ENCODE measurements at regions not wholly inside any gene's neighbourhood (a gene's known extent, or its start where the extent isn't known, plus 50 kb on each side); places are given as distances from the start of the nearest gene placed in this dataset.

DNA sequence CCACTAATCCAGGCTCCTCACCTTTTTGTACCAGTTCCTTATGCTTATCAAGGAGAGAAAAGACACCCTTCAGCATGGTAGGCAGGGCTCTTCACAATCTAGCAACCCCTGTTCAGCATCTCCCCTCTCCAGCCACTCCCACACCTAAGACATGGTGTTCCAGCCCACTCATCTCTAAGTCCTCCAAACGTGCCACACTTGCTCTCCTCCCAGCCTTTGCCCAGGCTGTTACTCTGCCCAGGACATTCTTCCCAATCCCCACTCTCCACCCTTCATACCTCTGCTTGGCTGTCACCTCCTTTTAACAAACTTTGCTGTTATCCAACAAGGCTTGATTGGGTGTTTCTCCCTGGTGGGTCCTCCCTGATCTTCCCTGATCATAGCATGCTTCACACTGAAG, 270.6 kb upstream of the CHAC2 start:
- SMC1A ChIA-PET (ENCODE audit: uncharacterized antibody, unreplicated experiment), result no interaction called here
- Histone ChIP-seq H3K9me3 (replicated peaks; ENCODE audit: control insufficient read depth, insufficient read depth, low read length) (no peaks in the 10 kb centered on the region), H3K79me2 (ENCODE audit: control insufficient read depth, insufficient read depth, low read length) (no peaks in the 10 kb centered on the region), H3K27ac (ENCODE audit: control insufficient read depth, insufficient read depth) (no peak overlapping the region), H3K36me3 (ENCODE audit: control insufficient read depth in 2 of 2, insufficient read depth in 2 of 2, low read length in 1 of 2) (no peaks in the 10 kb centered on the region), H3K27me3 (replicated peaks in 1 of 2; ENCODE audit: control insufficient read depth in 2 of 2, insufficient read depth in 2 of 2, low read length in 1 of 2) (no peaks in the 10 kb centered on the region; a peak in 1 of 4 replicates), H3K4me2 (ENCODE audit: control insufficient read depth, insufficient read depth) (no peak overlapping the region), H4K20me1 (ENCODE audit: control insufficient read depth, insufficient read depth) (no peaks in the 10 kb centered on the region), H2AFZ (ENCODE audit: control insufficient read depth, low read depth, low read length) (no peak overlapping the region), H3K9ac (ENCODE audit: control insufficient read depth, insufficient read depth, low read length) (no peak overlapping the region), H3K4me1 (ENCODE audit: control insufficient read depth, insufficient read depth, low read length) (no peaks in the 10 kb centered on the region), H3K4me3 (no peak overlapping the region)
- intact Hi-C loops (cut with micrococcal nuclease; ENCODE audit: unreplicated experiment) (no loop called here), in situ Hi-C loops (cut with MboI) (no loop called here)
- BruUV-seq (replicated peaks), result no TSS peak
- TF ChIP-seq CBX5 (IDR thresholded peaks at IDR 0.05; ENCODE audit: low read depth) (no peak), HDAC2 (IDR thresholded peaks at IDR 0.05) (no peak), MAX (IDR thresholded peaks at IDR 0.05; ENCODE audit: low read depth, low read length) (no peak), MEF2B (IDR thresholded peaks at IDR 0.05; ENCODE audit: partially characterized antibody, poor library complexity, severe bottlenecking) (no peak), EP300 (IDR thresholded peaks at IDR 0.05; ENCODE audit: borderline replicate concordance in 1 of 2, control insufficient read depth in 1 of 2, low read depth in 2 of 2, low read length in 2 of 2) (no peak), KDM1A (IDR thresholded peaks at IDR 0.05; ENCODE audit: borderline replicate concordance) (no peak), NFYB (IDR thresholded peaks at IDR 0.05; ENCODE audit: insufficient read depth, low read depth, low read length) (no peak), NRF1 (conservative IDR thresholded peaks at IDR 0.05; ENCODE audit: low read depth, low read length) (no peak), ESRRA (IDR thresholded peaks at IDR 0.05; ENCODE audit: low read length) (no peak), STAT1 (conservative IDR thresholded peaks at IDR 0.05) (no peak), BCL3 (IDR thresholded peaks at IDR 0.05; ENCODE audit: borderline replicate concordance, insufficient read depth, low read depth, low read length, poor library complexity, severe bottlenecking) (no peak)
- TF ChIP-seq, protein P1, sequence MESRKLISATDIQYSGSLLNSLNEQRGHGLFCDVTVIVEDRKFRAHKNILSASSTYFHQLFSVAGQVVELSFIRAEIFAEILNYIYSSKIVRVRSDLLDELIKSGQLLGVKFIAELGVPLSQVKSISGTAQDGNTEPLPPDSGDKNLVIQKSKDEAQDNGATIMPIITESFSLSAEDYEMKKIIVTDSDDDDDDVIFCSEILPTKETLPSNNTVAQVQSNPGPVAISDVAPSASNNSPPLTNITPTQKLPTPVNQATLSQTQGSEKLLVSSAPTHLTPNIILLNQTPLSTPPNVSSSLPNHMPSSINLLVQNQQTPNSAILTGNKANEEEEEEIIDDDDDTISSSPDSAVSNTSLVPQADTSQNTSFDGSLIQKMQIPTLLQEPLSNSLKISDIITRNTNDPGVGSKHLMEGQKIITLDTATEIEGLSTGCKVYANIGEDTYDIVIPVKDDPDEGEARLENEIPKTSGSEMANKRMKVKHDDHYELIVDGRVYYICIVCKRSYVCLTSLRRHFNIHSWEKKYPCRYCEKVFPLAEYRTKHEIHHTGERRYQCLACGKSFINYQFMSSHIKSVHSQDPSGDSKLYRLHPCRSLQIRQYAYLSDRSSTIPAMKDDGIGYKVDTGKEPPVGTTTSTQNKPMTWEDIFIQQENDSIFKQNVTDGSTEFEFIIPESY (IDR thresholded peaks at IDR 0.05), result no peak
- POLR2A ChIA-PET, result no interaction called here
- CTCF ChIA-PET, result no interaction called here
- ATAC-seq (no peak), DNase-seq (ENCODE audit: low read depth, low spot score) (no peak), FAIRE-seq (no peak)
- RAD21 ChIA-PET (ENCODE audit: unreplicated experiment), result no interaction called here
- 0% methylated on average over 1 of the region's 1 CpG for WGBS (ENCODE audit: insufficient coverage, insufficient replicate concordance, low lambda C conversion rate, missing lambda C conversion rate)
